ENCODE measurements at regions not wholly inside any gene's neighbourhood (a gene's known extent, or its start where the extent isn't known, plus 50 kb on each side); places are given as distances from the start of the nearest gene placed in this dataset.

- TF ChIP-seq SIN3A (IDR thresholded peaks at IDR 0.05; ENCODE audit: borderline replicate concordance, insufficient read depth, low read length) = no peak
- no peak for TF ChIP-seq REST (IDR thresholded peaks at IDR 0.05; ENCODE audit: insufficient read depth in 1 of 2, low read depth in 2 of 2, low read length in 2 of 2)
- TF ChIP-seq TAF1 (IDR thresholded peaks at IDR 0.05; ENCODE audit: borderline replicate concordance, insufficient read depth, low read length) = no peak
- no peak for TF ChIP-seq POLR2AphosphoS5 (IDR thresholded peaks at IDR 0.05; ENCODE audit: low read depth, low read length)
- TF ChIP-seq FOXP2 (optimal IDR thresholded peaks at IDR 0.05; ENCODE audit: borderline replicate concordance, extremely low read depth, extremely low read length, insufficient read depth) = no peak
Measured at GRCh38 chr14:40346275-40346674, 914.0 kb upstream of the FBXO33 start.

GRCh38 chr14:40345334-40345733 lies 913.1 kb upstream of the FBXO33 start:
- TF ChIP-seq TAF1 (IDR thresholded peaks at IDR 0.05; ENCODE audit: borderline replicate concordance, insufficient read depth, low read length) (no peak), POLR2AphosphoS5 (IDR thresholded peaks at IDR 0.05; ENCODE audit: low read depth, low read length) (no peak), SIN3A (IDR thresholded peaks at IDR 0.05; ENCODE audit: borderline replicate concordance, insufficient read depth, low read length) (no peak), FOXP2 (optimal IDR thresholded peaks at IDR 0.05; ENCODE audit: borderline replicate concordance, extremely low read depth, extremely low read length, insufficient read depth) (no peak), REST (IDR thresholded peaks at IDR 0.05; ENCODE audit: insufficient read depth in 1 of 2, low read depth in 2 of 2, low read length in 2 of 2) (no peak)

- no peak for TF ChIP-seq SIN3A (IDR thresholded peaks at IDR 0.05; ENCODE audit: borderline replicate concordance, insufficient read depth, low read length)
- TF ChIP-seq TAF1 (IDR thresholded peaks at IDR 0.05; ENCODE audit: borderline replicate concordance, insufficient read depth, low read length) = no peak
- no peak for TF ChIP-seq POLR2AphosphoS5 (IDR thresholded peaks at IDR 0.05; ENCODE audit: low read depth, low read length)
- no peak for TF ChIP-seq FOXP2 (optimal IDR thresholded peaks at IDR 0.05; ENCODE audit: borderline replicate concordance, extremely low read depth, extremely low read length, insufficient read depth)
- no peak for TF ChIP-seq REST (IDR thresholded peaks at IDR 0.05; ENCODE audit: insufficient read depth in 1 of 2, low read depth in 2 of 2, low read length in 2 of 2)
Measured at GRCh38 chr14:40340708-40341107, 908.5 kb upstream of the FBXO33 start.

- TF ChIP-seq FOXP2 (optimal IDR thresholded peaks at IDR 0.05; ENCODE audit: borderline replicate concordance, extremely low read depth, extremely low read length, insufficient read depth) = no peak
- no peak for TF ChIP-seq REST (IDR thresholded peaks at IDR 0.05; ENCODE audit: insufficient read depth in 1 of 2, low read depth in 2 of 2, low read length in 2 of 2)
- TF ChIP-seq SIN3A (IDR thresholded peaks at IDR 0.05; ENCODE audit: borderline replicate concordance, insufficient read depth, low read length) = no peak
- TF ChIP-seq TAF1 (IDR thresholded peaks at IDR 0.05; ENCODE audit: borderline replicate concordance, insufficient read depth, low read length) = no peak
- no peak for TF ChIP-seq POLR2AphosphoS5 (IDR thresholded peaks at IDR 0.05; ENCODE audit: low read depth, low read length)
Measured at GRCh38 chr14:40336846-40337245, 904.6 kb upstream of the FBXO33 start.

- TF ChIP-seq TAF1 (IDR thresholded peaks at IDR 0.05; ENCODE audit: borderline replicate concordance, insufficient read depth, low read length) (no peak), POLR2AphosphoS5 (IDR thresholded peaks at IDR 0.05; ENCODE audit: low read depth, low read length) (no peak)
Measured at GRCh38 chr14:40318211-40318719, 886.0 kb upstream of the FBXO33 start.

Data from PFSK-1 (cell line).